ENCODE measurements at regions not wholly inside any gene's neighbourhood (a gene's known extent, or its start where the extent isn't known, plus 50 kb on each side); places are given as distances from the start of the nearest gene placed in this dataset.

DNA sequence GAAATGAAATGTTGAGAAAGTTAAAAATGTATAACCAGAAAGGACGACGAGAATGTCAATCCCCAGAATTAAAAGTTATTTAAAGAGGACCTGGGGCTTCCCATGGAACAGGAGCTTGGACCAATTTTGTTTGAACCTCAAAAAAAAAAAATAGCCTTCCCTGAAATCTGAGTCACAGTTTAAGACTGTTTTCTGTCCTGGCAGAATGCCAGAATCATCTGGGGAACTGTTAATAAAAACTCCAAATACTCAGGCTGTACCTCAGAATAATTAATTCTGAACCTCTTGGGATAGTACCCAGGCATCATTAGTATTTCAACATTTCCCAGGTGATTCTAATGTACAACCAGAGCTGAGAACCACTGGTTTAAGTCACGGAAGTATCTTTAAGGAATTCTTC, 102.2 kb upstream of the SLCO6A1 start:
- Histone ChIP-seq H3K4me1 (ENCODE audit: control insufficient read depth, insufficient read depth, low read length) (no peaks in the 10 kb centered on the region), H3K9ac (ENCODE audit: control insufficient read depth, insufficient read depth, low read length) (no peak overlapping the region), H3K79me2 (ENCODE audit: control insufficient read depth, insufficient read depth, low read length) (no peaks in the 10 kb centered on the region), H3K4me3 (no peak overlapping the region), H3K9me3 (replicated peaks; ENCODE audit: control insufficient read depth, insufficient read depth, low read length) (no peaks in the 10 kb centered on the region), H3K27me3 (replicated peaks in 1 of 2; ENCODE audit: control insufficient read depth in 2 of 2, insufficient read depth in 2 of 2, low read length in 1 of 2) (no peaks in the 10 kb centered on the region), H4K20me1 (ENCODE audit: control insufficient read depth, insufficient read depth) (no peaks in the 10 kb centered on the region), H3K27ac (ENCODE audit: control insufficient read depth, insufficient read depth) (no peak overlapping the region), H3K4me2 (ENCODE audit: control insufficient read depth, insufficient read depth) (no peak overlapping the region), H2AFZ (ENCODE audit: control insufficient read depth, low read depth, low read length) (no peak overlapping the region), H3K36me3 (ENCODE audit: control insufficient read depth in 2 of 2, insufficient read depth in 2 of 2, low read length in 1 of 2) (no peaks in the 10 kb centered on the region)
- in situ Hi-C loops (cut with MboI) (no loop called here), intact Hi-C loops (cut with micrococcal nuclease; ENCODE audit: unreplicated experiment) (no loop called here)
- FAIRE-seq: no peak
- ChIA-PET SMC1A (ENCODE audit: uncharacterized antibody, unreplicated experiment) (interaction anchor here (0.7 kb wide), 2 partner anchors 56 to 545 kb away, joined by 3 read pairs; no protein-coding TSS in a partner anchor), POLR2A (no interaction called here), RAD21 (ENCODE audit: unreplicated experiment) (no interaction called here), CTCF (no interaction called here)
- DNase-seq (ENCODE audit: low read depth, low spot score): no peak
- 17% methylated on average over 3 of the region's 3 CpGs for WGBS (ENCODE audit: insufficient coverage, insufficient replicate concordance, low lambda C conversion rate, missing lambda C conversion rate)
- no TSS peak for BruUV-seq (replicated peaks)
- ATAC-seq: no peak
- TF ChIP-seq ESRRA (IDR thresholded peaks at IDR 0.05; ENCODE audit: low read length): no peak
- no peak for TF ChIP-seq ZBED1 (IDR thresholded peaks at IDR 0.05; ENCODE audit: borderline replicate concordance)
- TF ChIP-seq RUNX3 (IDR thresholded peaks at IDR 0.05; ENCODE audit: low read length): no peak
- no peak for TF ChIP-seq CEBPB (IDR thresholded peaks at IDR 0.05; ENCODE audit: borderline replicate concordance in 1 of 2, low read depth in 2 of 2, low read length in 2 of 2)
- no peak for TF ChIP-seq SPI1 (IDR thresholded peaks at IDR 0.05; ENCODE audit: borderline replicate concordance, insufficient read depth, low read depth, low read length)
- TF ChIP-seq WRNIP1 (IDR thresholded peaks at IDR 0.05; ENCODE audit: borderline replicate concordance, low read depth, low read length): no peak
- TF ChIP-seq, protein P1, sequence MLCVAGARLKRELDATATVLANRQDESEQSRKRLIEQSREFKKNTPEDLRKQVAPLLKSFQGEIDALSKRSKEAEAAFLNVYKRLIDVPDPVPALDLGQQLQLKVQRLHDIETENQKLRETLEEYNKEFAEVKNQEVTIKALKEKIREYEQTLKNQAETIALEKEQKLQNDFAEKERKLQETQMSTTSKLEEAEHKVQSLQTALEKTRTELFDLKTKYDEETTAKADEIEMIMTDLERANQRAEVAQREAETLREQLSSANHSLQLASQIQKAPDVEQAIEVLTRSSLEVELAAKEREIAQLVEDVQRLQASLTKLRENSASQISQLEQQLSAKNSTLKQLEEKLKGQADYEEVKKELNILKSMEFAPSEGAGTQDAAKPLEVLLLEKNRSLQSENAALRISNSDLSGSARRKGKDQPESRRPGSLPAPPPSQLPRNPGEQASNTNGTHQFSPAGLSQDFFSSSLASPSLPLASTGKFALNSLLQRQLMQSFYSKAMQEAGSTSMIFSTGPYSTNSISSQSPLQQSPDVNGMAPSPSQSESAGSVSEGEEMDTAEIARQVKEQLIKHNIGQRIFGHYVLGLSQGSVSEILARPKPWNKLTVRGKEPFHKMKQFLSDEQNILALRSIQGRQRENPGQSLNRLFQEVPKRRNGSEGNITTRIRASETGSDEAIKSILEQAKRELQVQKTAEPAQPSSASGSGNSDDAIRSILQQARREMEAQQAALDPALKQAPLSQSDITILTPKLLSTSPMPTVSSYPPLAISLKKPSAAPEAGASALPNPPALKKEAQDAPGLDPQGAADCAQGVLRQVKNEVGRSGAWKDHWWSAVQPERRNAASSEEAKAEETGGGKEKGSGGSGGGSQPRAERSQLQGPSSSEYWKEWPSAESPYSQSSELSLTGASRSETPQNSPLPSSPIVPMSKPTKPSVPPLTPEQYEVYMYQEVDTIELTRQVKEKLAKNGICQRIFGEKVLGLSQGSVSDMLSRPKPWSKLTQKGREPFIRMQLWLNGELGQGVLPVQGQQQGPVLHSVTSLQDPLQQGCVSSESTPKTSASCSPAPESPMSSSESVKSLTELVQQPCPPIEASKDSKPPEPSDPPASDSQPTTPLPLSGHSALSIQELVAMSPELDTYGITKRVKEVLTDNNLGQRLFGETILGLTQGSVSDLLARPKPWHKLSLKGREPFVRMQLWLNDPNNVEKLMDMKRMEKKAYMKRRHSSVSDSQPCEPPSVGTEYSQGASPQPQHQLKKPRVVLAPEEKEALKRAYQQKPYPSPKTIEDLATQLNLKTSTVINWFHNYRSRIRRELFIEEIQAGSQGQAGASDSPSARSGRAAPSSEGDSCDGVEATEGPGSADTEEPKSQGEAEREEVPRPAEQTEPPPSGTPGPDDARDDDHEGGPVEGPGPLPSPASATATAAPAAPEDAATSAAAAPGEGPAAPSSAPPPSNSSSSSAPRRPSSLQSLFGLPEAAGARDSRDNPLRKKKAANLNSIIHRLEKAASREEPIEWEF (IDR thresholded peaks at IDR 0.05; ENCODE audit: insufficient replicate concordance, low read depth, low read length): no peak
- no peak for TF ChIP-seq CBX3 (IDR thresholded peaks at IDR 0.05; ENCODE audit: borderline replicate concordance, low read depth)
- no peak for TF ChIP-seq RELB (IDR thresholded peaks at IDR 0.05; ENCODE audit: low read depth)
- no peak for TF ChIP-seq NKRF (conservative IDR thresholded peaks at IDR 0.05)
- TF ChIP-seq BHLHE40 (IDR thresholded peaks at IDR 0.05; ENCODE audit: borderline replicate concordance in 1 of 2, low read depth in 2 of 2, low read length in 1 of 2): no peak
- TF ChIP-seq, protein P2, sequence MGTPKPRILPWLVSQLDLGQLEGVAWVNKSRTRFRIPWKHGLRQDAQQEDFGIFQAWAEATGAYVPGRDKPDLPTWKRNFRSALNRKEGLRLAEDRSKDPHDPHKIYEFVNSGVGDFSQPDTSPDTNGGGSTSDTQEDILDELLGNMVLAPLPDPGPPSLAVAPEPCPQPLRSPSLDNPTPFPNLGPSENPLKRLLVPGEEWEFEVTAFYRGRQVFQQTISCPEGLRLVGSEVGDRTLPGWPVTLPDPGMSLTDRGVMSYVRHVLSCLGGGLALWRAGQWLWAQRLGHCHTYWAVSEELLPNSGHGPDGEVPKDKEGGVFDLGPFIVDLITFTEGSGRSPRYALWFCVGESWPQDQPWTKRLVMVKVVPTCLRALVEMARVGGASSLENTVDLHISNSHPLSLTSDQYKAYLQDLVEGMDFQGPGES (IDR thresholded peaks at IDR 0.05): no peak
- no peak for TF ChIP-seq SREBF2 (IDR thresholded peaks at IDR 0.05; ENCODE audit: low read length)
- TF ChIP-seq NFYA (IDR thresholded peaks at IDR 0.05; ENCODE audit: borderline replicate concordance, low read depth, low read length): no peak
- TF ChIP-seq RELA (IDR thresholded peaks at IDR 0.05; ENCODE audit: borderline replicate concordance, partially characterized antibody): no peak

Measured in GM12878 (cell line).